Fibroblast of villous mesenchyme (primary cell): ENCODE measurements at regions not wholly inside any gene's neighbourhood (a gene's known extent, or its start where the extent isn't known, plus 50 kb on each side); places are given as distances from the start of the nearest gene placed in this dataset.

ENCODE experiments used
- DNase-seq: peaks from one replicate; pipeline ENCODE4 v3.0.0-alpha.2; 2010; ENCODE audit warnings: low read depth
- H3K4me3 ChIP-seq: 2 replicates; pipeline ENCODE4 v1.5.1; 2011; ENCODE audit warnings: low read depth, mild to moderate bottlenecking, low read length
- TF ChIP-seq, protein P1 (sequence below): IDR thresholded peaks from 2 replicates; pipeline ENCODE4 v1.5.1; 2012; ENCODE audit warnings: low read depth, mild to moderate bottlenecking, low read length; ENCODE audit not compliant: insufficient read depth

DNA sequence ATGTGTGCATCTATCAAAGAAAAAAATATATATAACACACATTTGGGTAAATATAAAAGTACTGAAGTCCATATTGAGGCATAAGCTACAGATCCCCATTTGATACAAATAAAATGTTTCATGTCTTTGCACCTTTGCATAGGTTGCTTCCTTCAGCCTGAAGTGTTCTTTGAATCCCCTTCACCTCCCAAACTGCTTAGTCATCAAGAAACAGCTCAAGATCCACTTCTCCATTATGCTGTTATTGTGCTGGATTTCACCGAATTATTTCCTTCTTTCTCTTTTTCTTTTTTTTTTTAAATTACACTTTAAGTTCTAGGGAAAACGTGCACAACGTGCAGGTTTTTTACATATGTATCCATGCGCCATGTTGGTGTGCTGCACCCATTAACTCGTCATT, 419.1 kb downstream of the ENC1 start:
- TF ChIP-seq, protein P1, sequence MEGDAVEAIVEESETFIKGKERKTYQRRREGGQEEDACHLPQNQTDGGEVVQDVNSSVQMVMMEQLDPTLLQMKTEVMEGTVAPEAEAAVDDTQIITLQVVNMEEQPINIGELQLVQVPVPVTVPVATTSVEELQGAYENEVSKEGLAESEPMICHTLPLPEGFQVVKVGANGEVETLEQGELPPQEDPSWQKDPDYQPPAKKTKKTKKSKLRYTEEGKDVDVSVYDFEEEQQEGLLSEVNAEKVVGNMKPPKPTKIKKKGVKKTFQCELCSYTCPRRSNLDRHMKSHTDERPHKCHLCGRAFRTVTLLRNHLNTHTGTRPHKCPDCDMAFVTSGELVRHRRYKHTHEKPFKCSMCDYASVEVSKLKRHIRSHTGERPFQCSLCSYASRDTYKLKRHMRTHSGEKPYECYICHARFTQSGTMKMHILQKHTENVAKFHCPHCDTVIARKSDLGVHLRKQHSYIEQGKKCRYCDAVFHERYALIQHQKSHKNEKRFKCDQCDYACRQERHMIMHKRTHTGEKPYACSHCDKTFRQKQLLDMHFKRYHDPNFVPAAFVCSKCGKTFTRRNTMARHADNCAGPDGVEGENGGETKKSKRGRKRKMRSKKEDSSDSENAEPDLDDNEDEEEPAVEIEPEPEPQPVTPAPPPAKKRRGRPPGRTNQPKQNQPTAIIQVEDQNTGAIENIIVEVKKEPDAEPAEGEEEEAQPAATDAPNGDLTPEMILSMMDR = no peak
- H3K4me3 ChIP-seq = no peak overlapping the region
- DNase-seq = no peak

DNA sequence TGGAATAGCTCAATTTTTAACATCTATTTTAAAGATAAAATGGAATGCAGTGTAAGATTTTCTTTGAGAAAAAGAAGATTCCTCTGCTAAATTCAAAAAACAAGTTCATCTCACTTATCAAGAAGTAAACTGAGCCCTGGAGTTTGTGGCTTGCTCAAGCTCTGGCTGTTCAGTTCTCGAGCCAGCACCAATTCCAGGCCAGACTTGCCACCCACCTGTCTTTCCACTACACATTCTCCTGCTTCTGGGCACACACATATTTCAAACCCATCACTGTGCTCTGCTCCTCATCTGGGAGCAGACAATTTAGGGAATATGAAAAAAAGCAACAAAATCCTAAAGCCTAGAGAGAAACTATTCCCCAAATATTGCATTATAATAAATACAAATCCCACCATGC, 424.5 kb downstream of the ENC1 start:
- TF ChIP-seq, protein P1 = no peak
- H3K4me3 ChIP-seq = no peak overlapping the region
- DNase-seq = no peak

DNA sequence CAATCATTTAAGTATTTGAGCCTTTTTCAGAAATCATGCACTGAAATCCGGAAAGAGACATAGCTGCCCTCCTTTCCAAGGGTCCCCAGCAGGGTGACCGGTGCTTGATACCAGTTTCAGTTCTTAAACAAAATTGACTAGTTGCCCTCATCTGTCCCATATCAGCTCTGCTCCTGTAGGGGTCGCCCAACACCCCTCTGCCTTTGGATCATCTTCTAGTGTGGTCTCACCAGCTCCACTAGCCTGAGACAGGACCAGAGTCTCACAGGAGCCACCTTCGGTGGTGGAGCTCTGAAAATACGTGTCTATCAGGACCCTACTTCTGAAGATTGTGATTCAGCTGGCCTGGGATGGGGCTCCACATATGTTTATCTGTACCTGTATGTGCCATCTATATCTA, 428.2 kb downstream of the ENC1 start:
- DNase-seq = peak; percentile 42
- H3K4me3 ChIP-seq = no peak overlapping the region
- TF ChIP-seq, protein P1 = peak; percentile 53

DNA sequence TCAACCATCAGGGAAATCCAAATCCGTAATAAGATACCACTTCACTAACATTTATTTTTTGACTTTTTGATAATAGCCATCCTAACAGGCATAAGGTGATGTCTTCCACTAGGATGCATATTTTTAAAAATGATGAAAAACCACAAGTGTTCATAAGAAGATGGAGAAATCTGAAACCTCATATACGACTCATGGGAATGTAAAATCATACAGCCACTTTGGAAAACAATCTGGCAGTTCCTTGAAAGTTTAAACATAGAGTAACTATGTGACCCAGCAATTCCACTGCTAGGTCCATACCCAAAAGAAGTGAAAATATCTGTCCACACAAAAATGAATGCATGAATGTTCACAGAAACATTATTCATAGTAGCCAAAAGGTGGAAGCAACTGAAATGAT, 431.0 kb downstream of the ENC1 start:
- no peak overlapping the region for H3K4me3 ChIP-seq
- DNase-seq = no peak
- TF ChIP-seq, protein P1 = no peak

- TF ChIP-seq, protein P1 = no peak
Observed at GRCh38 chr5:74206579-74207550, 433.7 kb downstream of the ENC1 start.

GRCh38 chr5:74205767-74206578, 434.6 kb downstream of the ENC1 start:
- TF ChIP-seq, protein P1 = no peak
- no peak for DNase-seq
- H3K4me3 ChIP-seq = no peak overlapping the region

More at GRCh38 chr5:74206579-74207550, 433.7 kb downstream of the ENC1 start:
- peak; percentile 49 for DNase-seq
- H3K4me3 ChIP-seq = no peak overlapping the region
